ENCODE measurements at regions not wholly inside any gene's neighbourhood (a gene's known extent, or its start where the extent isn't known, plus 50 kb on each side); places are given as distances from the start of the nearest gene placed in this dataset.

DNA sequence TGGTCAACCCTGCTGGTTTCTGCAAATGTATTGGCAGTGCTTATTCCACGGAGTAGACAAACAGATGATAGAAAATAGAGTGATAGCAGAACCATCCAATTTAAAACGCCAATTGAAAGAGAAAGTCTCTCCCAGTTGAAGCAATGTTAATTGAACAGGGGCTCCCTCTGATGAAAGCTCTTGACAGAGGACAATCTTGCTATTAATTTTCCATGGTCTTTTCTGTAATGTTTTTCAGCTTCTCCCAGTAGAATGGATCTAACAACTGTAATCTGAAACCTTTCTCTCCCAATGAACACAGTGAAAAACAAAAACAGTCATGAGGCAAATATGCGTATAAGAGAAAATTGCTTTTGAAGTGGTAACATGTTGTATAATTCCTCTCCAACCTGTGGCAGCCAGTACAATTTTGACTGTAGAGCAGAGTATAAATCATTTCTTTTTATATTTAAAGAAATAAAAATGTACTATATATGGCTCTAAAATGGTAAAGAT lies 225.1 kb upstream of the GALNTL6 start:
- Histone ChIP-seq H3K27ac (ENCODE audit: low read length) (no peak overlapping the region), H3K4me3 (ENCODE audit: low read length) (no peak overlapping the region), H3K27me3 (ENCODE audit: control insufficient read depth, insufficient read depth, low read length) (no peaks in the 10 kb centered on the region), H3K9ac (ENCODE audit: low read length) (no peak overlapping the region), H3K9me3 (ENCODE audit: control insufficient read depth, low read depth, low read length) (no peaks in the 10 kb centered on the region), H3K4me1 (ENCODE audit: control insufficient read depth, low read depth, low read length) (no peaks in the 10 kb centered on the region), H3K36me3 (ENCODE audit: control insufficient read depth, low read depth, low read length) (no peaks in the 10 kb centered on the region)

DNA sequence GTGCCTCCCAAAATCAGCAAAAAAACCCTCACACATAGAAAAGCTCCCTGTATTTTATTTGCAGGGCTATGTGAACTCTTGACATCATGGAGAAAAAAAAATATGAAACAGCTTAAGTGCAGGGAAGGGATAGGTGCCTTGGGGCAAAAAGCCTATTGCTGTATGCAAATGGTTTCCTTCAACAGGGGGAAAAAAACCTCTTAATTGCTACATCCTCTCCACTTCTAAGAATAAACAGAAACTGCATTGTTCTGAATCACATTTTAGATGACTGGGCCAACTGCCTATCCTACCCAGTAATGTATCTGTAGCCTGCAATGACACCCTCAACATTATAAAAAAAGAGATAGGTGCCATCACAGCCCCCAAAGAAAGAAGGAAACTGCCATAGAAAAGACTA lies 229.4 kb upstream of the GALNTL6 start:
- no peaks in the 10 kb centered on the region for H3K4me1 ChIP-seq (ENCODE audit: control insufficient read depth, low read depth, low read length)
- no peaks in the 10 kb centered on the region for H3K9me3 ChIP-seq (ENCODE audit: control insufficient read depth, low read depth, low read length)
- H3K9ac ChIP-seq (ENCODE audit: low read length), result no peak overlapping the region
- H3K27ac ChIP-seq (ENCODE audit: low read length), result no peak overlapping the region
- H3K27me3 ChIP-seq (ENCODE audit: control insufficient read depth, insufficient read depth, low read length), result no peaks in the 10 kb centered on the region
- H3K36me3 ChIP-seq (ENCODE audit: control insufficient read depth, low read depth, low read length), result no peaks in the 10 kb centered on the region
- no peak overlapping the region for H3K4me3 ChIP-seq (ENCODE audit: low read length)

DNA sequence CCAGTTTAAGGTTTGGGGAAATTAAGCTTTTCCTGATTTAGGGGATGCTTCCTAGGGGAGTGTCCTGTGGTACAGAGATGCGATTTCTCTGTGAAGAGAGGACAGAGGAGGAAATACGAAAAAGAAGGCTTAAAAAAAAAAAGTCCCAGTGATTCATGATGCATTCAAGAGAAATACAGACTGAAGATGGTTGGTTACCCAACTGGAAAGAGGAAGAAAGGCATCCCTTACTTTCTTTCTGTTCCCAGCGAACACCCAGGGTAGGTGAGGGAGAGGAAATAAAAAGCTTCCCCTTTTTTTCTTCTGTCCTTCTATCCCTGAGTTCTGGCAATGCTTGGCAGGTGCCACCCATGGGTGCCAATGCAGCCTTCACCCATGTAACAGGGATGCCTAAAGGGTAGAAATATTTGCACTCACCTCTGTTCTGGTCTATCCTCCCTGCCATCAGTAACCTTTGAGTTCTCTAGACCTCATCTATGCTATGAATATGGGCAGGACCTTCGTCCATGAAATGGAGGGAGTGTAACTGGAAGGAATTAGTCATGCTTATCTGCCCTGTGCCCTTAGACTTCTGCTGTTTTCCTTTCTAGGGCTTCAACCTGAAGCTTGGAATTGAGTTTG lies 230.1 kb upstream of the GALNTL6 start:
- Histone ChIP-seq H3K36me3 (ENCODE audit: control insufficient read depth, low read depth, low read length) (no peaks in the 10 kb centered on the region), H3K4me1 (ENCODE audit: control insufficient read depth, low read depth, low read length) (no peaks in the 10 kb centered on the region), H3K9me3 (ENCODE audit: control insufficient read depth, low read depth, low read length) (no peaks in the 10 kb centered on the region), H3K27me3 (ENCODE audit: control insufficient read depth, insufficient read depth, low read length) (no peaks in the 10 kb centered on the region), H3K27ac (ENCODE audit: low read length) (no peak overlapping the region), H3K4me3 (ENCODE audit: low read length) (no peak overlapping the region), H3K9ac (ENCODE audit: low read length) (no peak overlapping the region)

DNA sequence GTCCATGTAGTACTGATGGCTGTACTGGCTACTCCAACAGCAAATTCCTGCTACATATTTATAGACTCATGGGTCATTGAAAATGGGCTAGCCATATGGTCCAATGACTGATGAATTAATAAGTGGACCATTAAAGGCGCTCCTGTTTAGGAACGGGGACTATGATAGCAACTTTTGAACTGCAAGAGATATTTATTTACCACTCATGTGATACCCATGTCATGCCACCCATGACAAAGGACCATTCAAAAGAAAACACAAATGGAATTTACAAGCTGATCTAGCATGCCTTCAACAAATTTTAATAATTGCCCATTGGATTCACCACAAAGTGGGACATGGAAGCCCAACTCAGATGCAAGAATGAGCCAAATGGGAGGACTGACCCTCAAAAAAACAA lies 240.0 kb upstream of the GALNTL6 start:
- H3K9ac ChIP-seq (ENCODE audit: low read length), result no peak overlapping the region
- no peaks in the 10 kb centered on the region for H3K4me1 ChIP-seq (ENCODE audit: control insufficient read depth, low read depth, low read length)
- no peaks in the 10 kb centered on the region for H3K36me3 ChIP-seq (ENCODE audit: control insufficient read depth, low read depth, low read length)
- H3K4me3 ChIP-seq (ENCODE audit: low read length), result no peak overlapping the region
- no peaks in the 10 kb centered on the region for H3K27me3 ChIP-seq (ENCODE audit: control insufficient read depth, insufficient read depth, low read length)
- H3K9me3 ChIP-seq (ENCODE audit: control insufficient read depth, low read depth, low read length), result no peaks in the 10 kb centered on the region
- H3K27ac ChIP-seq (ENCODE audit: low read length), result no peak overlapping the region

GRCh38 chr4:171565130-171565788 lies 247.9 kb upstream of the GALNTL6 start:
- no peak overlapping the region for H3K4me3 ChIP-seq (ENCODE audit: low read length)
- H3K27ac ChIP-seq (ENCODE audit: low read length), result no peak overlapping the region
- H3K9ac ChIP-seq (ENCODE audit: low read length), result no peak overlapping the region
- no peaks in the 10 kb centered on the region for H3K36me3 ChIP-seq (ENCODE audit: control insufficient read depth, low read depth, low read length)
- H3K9me3 ChIP-seq (ENCODE audit: control insufficient read depth, low read depth, low read length), result no peaks in the 10 kb centered on the region
- no peaks in the 10 kb centered on the region for H3K4me1 ChIP-seq (ENCODE audit: control insufficient read depth, low read depth, low read length)
- H3K27me3 ChIP-seq (ENCODE audit: control insufficient read depth, insufficient read depth, low read length), result no peaks in the 10 kb centered on the region

GRCh38 chr4:171561419-171561818 lies 251.8 kb upstream of the GALNTL6 start:
- H3K27me3 ChIP-seq (ENCODE audit: control insufficient read depth, insufficient read depth, low read length), result no peaks in the 10 kb centered on the region
- H3K9me3 ChIP-seq (ENCODE audit: control insufficient read depth, low read depth, low read length), result no peaks in the 10 kb centered on the region
- no peak overlapping the region for H3K9ac ChIP-seq (ENCODE audit: low read length)

DNA sequence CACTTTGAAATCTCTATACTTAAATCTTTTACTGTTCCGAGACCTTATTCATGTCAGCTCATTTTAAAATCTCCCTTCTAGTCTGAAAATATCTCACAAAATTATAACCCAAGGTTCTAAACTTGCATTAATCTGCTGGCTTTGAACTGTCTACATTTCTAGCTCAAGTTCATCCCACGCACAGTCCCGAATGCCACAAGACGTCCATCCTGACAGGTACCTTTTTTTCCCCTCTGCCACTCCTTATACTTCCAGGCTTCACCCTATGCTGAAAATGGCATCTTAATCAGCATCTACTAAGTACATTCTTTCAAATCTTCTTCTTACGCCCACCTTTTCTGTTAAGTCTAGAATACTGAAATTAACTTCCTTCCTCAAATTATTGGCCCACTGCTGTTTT lies 259.2 kb upstream of the GALNTL6 start:
- Histone ChIP-seq H3K27ac (ENCODE audit: low read length) (no peak overlapping the region), H3K4me3 (ENCODE audit: low read length) (no peak overlapping the region), H3K9me3 (ENCODE audit: control insufficient read depth, low read depth, low read length) (no peaks in the 10 kb centered on the region), H3K36me3 (ENCODE audit: control insufficient read depth, low read depth, low read length) (no peaks in the 10 kb centered on the region), H3K27me3 (ENCODE audit: control insufficient read depth, insufficient read depth, low read length) (no peaks in the 10 kb centered on the region), H3K4me1 (ENCODE audit: control insufficient read depth, low read depth, low read length) (peaks cover 3% of the 10 kb centered on the region), H3K9ac (ENCODE audit: low read length) (no peak overlapping the region)

More at GRCh38 chr4:171561419-171561818, 251.8 kb upstream of the GALNTL6 start:
- H3K36me3 ChIP-seq (ENCODE audit: control insufficient read depth, low read depth, low read length), result no peaks in the 10 kb centered on the region
- no peak overlapping the region for H3K4me3 ChIP-seq (ENCODE audit: low read length)
- no peak overlapping the region for H3K27ac ChIP-seq (ENCODE audit: low read length)
- H3K4me1 ChIP-seq (ENCODE audit: control insufficient read depth, low read depth, low read length), result no peaks in the 10 kb centered on the region

DNA sequence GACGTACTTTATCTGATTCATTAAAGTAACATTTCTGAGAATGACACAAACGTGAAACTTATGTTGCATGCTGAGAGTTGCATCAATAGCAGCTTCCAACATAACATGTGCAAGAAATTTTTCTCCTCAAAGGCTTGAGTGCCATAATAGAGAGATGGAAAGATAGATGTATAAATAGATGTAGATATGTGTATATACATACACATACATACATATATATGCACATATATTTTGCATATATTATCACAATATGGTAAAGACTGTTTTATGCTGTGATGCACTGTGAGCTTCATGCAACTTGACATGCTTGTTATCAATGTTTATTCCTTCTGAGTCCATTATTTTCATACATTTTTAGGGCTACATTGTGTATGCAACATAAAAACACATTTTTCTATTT lies 270.6 kb upstream of the GALNTL6 start:
- no peaks in the 10 kb centered on the region for H3K9me3 ChIP-seq (ENCODE audit: control insufficient read depth, low read depth, low read length)
- H3K9ac ChIP-seq (ENCODE audit: low read length), result no peak overlapping the region
- H3K27me3 ChIP-seq (ENCODE audit: control insufficient read depth, insufficient read depth, low read length), result no peaks in the 10 kb centered on the region
- no peak overlapping the region for H3K27ac ChIP-seq (ENCODE audit: low read length)
- H3K4me1 ChIP-seq (ENCODE audit: control insufficient read depth, low read depth, low read length), result no peaks in the 10 kb centered on the region
- H3K36me3 ChIP-seq (ENCODE audit: control insufficient read depth, low read depth, low read length), result no peaks in the 10 kb centered on the region
- no peak overlapping the region for H3K4me3 ChIP-seq (ENCODE audit: low read length)

DNA sequence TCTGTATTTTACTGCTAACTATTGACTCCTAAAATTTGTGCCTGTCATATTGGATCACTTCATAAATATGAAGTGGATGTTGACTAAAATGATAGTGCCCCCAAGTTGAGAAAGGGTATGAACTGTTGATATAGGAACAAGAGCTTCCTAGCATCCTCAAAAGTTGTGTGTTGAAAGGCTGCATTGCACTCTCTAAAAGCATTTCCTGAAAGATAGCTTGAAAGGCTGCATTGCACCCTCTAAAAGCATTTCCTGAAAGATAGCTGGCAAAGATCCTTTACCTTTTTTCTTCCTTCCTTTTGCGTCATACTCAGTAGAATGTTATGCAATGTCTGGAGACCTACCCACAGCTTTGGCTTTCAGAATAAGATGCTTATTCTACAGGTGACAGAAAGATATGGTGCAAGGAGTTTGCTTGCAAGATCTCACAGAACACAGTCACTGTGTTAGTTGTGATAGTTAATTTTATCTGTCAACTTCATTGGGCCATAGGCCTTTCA lies 274.6 kb upstream of the GALNTL6 start:
- no peak overlapping the region for H3K27ac ChIP-seq (ENCODE audit: low read length)
- no peaks in the 10 kb centered on the region for H3K36me3 ChIP-seq (ENCODE audit: control insufficient read depth, low read depth, low read length)
- H3K9me3 ChIP-seq (ENCODE audit: control insufficient read depth, low read depth, low read length), result no peaks in the 10 kb centered on the region
- H3K4me3 ChIP-seq (ENCODE audit: low read length), result no peak overlapping the region
- H3K27me3 ChIP-seq (ENCODE audit: control insufficient read depth, insufficient read depth, low read length), result no peaks in the 10 kb centered on the region
- no peaks in the 10 kb centered on the region for H3K4me1 ChIP-seq (ENCODE audit: control insufficient read depth, low read depth, low read length)
- H3K9ac ChIP-seq (ENCODE audit: low read length), result no peak overlapping the region

- Histone ChIP-seq H3K4me1 (ENCODE audit: control insufficient read depth, low read depth, low read length) (no peaks in the 10 kb centered on the region), H3K9me3 (ENCODE audit: control insufficient read depth, low read depth, low read length) (no peaks in the 10 kb centered on the region), H3K36me3 (ENCODE audit: control insufficient read depth, low read depth, low read length) (no peaks in the 10 kb centered on the region), H3K4me3 (ENCODE audit: low read length) (no peak overlapping the region), H3K9ac (ENCODE audit: low read length) (no peak overlapping the region), H3K27ac (ENCODE audit: low read length) (no peak overlapping the region), H3K27me3 (ENCODE audit: control insufficient read depth, insufficient read depth, low read length) (no peaks in the 10 kb centered on the region)
These were observed 278.8 kb upstream of the GALNTL6 start for GRCh38 chr4:171534391-171534790.

GRCh38 chr4:171532968-171533367 lies 280.2 kb upstream of the GALNTL6 start:
- Histone ChIP-seq H3K27me3 (ENCODE audit: control insufficient read depth, insufficient read depth, low read length) (no peaks in the 10 kb centered on the region), H3K4me3 (ENCODE audit: low read length) (no peak overlapping the region), H3K27ac (ENCODE audit: low read length) (no peak overlapping the region), H3K9ac (ENCODE audit: low read length) (no peak overlapping the region), H3K36me3 (ENCODE audit: control insufficient read depth, low read depth, low read length) (no peaks in the 10 kb centered on the region), H3K9me3 (ENCODE audit: control insufficient read depth, low read depth, low read length) (no peaks in the 10 kb centered on the region), H3K4me1 (ENCODE audit: control insufficient read depth, low read depth, low read length) (no peaks in the 10 kb centered on the region)

DNA sequence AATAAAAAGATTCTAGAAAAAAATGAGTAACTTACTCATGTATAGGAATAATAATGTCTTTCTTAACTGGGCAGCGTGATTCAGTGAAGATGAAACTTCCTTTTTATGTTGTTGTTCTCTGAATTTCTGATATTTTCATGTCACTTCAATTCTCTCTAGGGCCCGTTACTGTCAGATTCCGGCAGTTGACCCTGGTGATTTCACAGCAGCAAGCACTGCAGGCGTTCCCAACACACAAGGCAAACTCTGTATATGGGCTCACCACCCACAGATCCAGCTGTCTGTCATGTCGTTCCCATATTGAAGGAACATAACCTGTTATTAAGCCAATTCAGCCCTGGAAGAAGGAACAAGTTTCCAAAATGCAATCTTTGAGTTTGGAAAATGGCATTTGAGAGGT lies 288.3 kb upstream of the GALNTL6 start:
- Histone ChIP-seq H3K27ac (ENCODE audit: low read length) (no peak overlapping the region), H3K4me1 (ENCODE audit: control insufficient read depth, low read depth, low read length) (no peaks in the 10 kb centered on the region), H3K27me3 (ENCODE audit: control insufficient read depth, insufficient read depth, low read length) (no peaks in the 10 kb centered on the region), H3K9me3 (ENCODE audit: control insufficient read depth, low read depth, low read length) (no peaks in the 10 kb centered on the region), H3K4me3 (ENCODE audit: low read length) (no peak overlapping the region), H3K36me3 (ENCODE audit: control insufficient read depth, low read depth, low read length) (no peaks in the 10 kb centered on the region), H3K9ac (ENCODE audit: low read length) (no peak overlapping the region)

Data from iPS-18a (cell line).